Left renal cortex interstitium (tissue), 4 donors: ENCODE measurements at regions not wholly inside any gene's neighbourhood (a gene's known extent, or its start where the extent isn't known, plus 50 kb on each side); places are given as distances from the start of the nearest gene placed in this dataset.
A peak's percentile ranks its signal among the peaks of the same experiment; 100 is the strongest.

ENCODE experiments used
- DNase-seq, 4 donors: peaks; one replicate each; pipeline ENCODE4 v3.0.0-alpha.2; 2013; ENCODE audit warnings: low read depth in 4 of 4, low spot score in 2 of 4, missing footprints in 1 of 4

GRCh38 chr6:1513215-1513780, 96.4 kb upstream of the FOXC1 start:
- no peak for DNase-seq

GRCh38 chr6:1514078-1514477, 95.6 kb upstream of the FOXC1 start:
- no peak for DNase-seq

- no peak for DNase-seq
Observed at GRCh38 chr6:1515280-1515679, 94.4 kb upstream of the FOXC1 start.

- no peak for DNase-seq
Observed at GRCh38 chr6:1515781-1516180, 93.9 kb upstream of the FOXC1 start.

- DNase-seq: no peak
Observed at GRCh38 chr6:1516742-1517520, 92.8 kb upstream of the FOXC1 start.

- no peak for DNase-seq
Observed at GRCh38 chr6:1518855-1519254, 90.9 kb upstream of the FOXC1 start.

GRCh38 chr6:1519597-1519996, 90.1 kb upstream of the FOXC1 start:
- DNase-seq: no peak

GRCh38 chr6:1522779-1523178, 86.9 kb upstream of the FOXC1 start:
- DNase-seq: no peak

- DNase-seq: peak in 3 of 4 donors; percentile 37 to 61 (median 47)
Observed at GRCh38 chr6:1524040-1524480, 85.7 kb upstream of the FOXC1 start.

GRCh38 chr6:1525364-1526038, 84.2 kb upstream of the FOXC1 start:
- DNase-seq: no peak

GRCh38 chr6:1526398-1527072, 83.2 kb upstream of the FOXC1 start:
- no peak for DNase-seq

GRCh38 chr6:1527073-1527457, 82.7 kb upstream of the FOXC1 start:
- DNase-seq: peak in 3 of 4 donors; percentile 42 to 61 (median 47)

- DNase-seq: no peak
Observed at GRCh38 chr6:1535295-1535694, 74.4 kb upstream of the FOXC1 start.

GRCh38 chr6:1536526-1537429, 72.9 kb upstream of the FOXC1 start:
- no peak for DNase-seq

- DNase-seq: no peak
Observed at GRCh38 chr6:1538369-1538768, 71.3 kb upstream of the FOXC1 start.

GRCh38 chr6:1538810-1539478, 70.8 kb upstream of the FOXC1 start:
- DNase-seq: no peak

GRCh38 chr6:1540864-1541521, 68.7 kb upstream of the FOXC1 start:
- no peak for DNase-seq

GRCh38 chr6:1542335-1542734, 67.4 kb upstream of the FOXC1 start:
- DNase-seq: no peak

GRCh38 chr6:1542764-1543163, 67.0 kb upstream of the FOXC1 start:
- DNase-seq: no peak
